CD1c-positive myeloid dendritic cell (primary cell): ENCODE measurements at regions not wholly inside any gene's neighbourhood (a gene's known extent, or its start where the extent isn't known, plus 50 kb on each side); places are given as distances from the start of the nearest gene placed in this dataset.

Experiments used
- DNase-seq: peaks from one replicate; pipeline ENCODE4 v3.0.0-alpha.2; 2016; ENCODE audit errors: extremely low spot score

DNA sequence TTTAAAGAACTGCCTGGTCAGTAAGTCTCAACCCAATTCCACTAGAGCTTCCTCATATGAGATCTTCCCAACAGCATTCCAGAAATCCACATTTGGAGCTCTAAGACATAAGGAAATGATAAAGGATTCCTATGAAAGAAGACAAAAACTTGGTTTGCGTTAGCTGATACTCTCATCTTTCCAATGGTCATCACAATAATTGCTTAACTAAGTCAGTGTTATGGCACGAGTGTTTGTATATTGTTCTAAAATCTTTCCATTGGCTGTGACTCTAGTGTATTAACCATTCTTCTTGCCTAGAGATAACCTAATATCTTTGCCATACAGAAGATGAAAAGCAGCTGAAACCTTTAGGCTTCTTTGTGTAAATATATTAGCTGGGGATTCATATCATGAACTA is 289.0 kb downstream of the SNX13 start:
- no peak for DNase-seq

DNA sequence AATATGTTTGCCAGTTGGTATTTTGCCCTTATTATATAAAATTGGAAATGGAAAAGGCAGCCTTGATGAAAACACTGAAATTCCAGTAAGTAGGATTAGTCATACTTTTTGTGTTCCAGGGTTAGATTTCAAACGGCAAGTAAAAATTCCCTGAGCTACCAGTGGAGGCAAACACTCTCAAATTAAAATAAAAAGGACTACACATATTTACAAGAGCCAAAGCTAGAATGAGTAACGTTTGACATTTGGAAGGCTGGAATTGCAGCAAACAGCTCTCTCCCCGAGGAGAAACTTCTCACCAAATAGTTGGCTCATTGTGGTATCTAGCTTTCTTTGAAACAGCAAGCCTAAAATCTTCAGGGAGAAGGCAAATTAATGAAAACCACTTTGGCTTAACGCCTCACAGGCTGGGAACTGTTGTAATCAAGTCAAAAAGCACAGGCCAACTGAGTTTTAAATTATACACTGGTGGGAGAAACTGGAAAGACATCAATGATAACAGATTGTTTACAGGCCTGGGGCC is 288.4 kb downstream of the SNX13 start:
- no peak for DNase-seq

DNA sequence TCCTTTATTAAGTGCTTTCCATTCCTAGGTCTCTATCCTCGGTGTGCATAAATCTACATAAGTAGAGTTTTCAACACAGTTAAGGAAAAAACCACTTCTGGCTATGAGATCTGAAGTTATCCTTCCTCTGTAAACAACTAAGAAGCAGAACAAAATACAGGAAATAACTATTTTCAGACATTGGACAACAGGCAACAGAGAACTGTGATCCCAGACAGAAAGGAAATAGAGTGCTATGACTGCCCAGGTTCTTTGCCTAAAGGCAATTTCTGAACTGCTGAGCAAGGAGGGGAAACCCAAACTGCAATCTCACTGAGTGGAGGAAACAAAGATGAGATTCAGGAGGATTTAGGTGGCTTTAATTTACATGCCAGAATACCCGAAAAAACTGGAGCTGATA is 285.4 kb downstream of the SNX13 start:
- peak; percentile 44 for DNase-seq

- DNase-seq: no peak
Observed at GRCh38 chr7:17659126-17659525, 281.2 kb downstream of the SNX13 start.

DNA sequence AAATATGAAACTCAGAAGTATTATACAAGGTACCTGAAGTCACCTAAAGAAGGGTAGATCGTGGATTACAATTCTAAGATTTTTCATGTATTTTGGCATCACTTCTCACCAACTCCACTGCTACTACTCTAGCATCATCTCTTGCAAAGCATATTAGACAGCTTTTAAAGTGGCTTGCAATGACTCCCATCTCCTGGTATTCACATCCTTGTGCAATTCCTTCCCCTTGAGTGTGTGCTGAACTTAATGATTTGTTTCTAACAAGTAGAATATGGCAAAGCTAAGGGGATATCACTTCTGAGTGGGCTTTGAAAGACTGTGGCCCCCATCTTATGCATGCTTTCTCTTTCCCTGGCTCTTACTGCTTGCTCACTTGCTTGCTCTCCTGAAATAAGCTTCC is 280.2 kb downstream of the SNX13 start:
- DNase-seq: no peak

- no peak for DNase-seq
Observed at GRCh38 chr7:17661982-17662585, 278.2 kb downstream of the SNX13 start.

GRCh38 chr7:17663061-17663675 is 277.1 kb downstream of the SNX13 start:
- DNase-seq: no peak

- no peak for DNase-seq
Observed at GRCh38 chr7:17665029-17665428, 275.3 kb downstream of the SNX13 start.

- DNase-seq: peak; percentile 16
Observed at GRCh38 chr7:17668122-17668521, 272.2 kb downstream of the SNX13 start.

- DNase-seq: no peak
Observed at GRCh38 chr7:17669204-17669603, 271.1 kb downstream of the SNX13 start.

DNA sequence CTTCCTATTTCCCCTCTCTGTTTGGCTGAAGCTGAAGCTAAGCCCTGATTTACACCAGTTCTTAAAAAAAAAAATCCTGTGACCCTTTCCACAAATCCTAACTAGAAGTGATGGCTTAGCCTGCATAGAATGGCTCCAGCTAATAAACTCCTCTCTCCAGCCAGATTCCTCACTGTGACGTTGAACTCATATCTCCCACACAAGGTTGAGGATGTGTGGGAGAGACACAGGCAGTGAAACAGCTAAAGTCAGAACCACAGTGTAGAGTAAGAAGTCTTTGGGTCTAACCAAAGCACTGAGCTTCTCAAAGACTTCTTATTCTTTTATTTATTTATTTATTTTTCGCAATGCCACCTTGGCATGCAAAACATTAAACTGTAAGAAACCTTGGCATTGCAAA is 268.3 kb downstream of the SNX13 start:
- no peak for DNase-seq

- DNase-seq: no peak
Observed at GRCh38 chr7:17672783-17673182, 267.5 kb downstream of the SNX13 start.

GRCh38 chr7:17674166-17674942 is 265.9 kb downstream of the SNX13 start:
- DNase-seq: no peak

- no peak for DNase-seq
Observed at GRCh38 chr7:17674943-17675608, 265.2 kb downstream of the SNX13 start.

DNA sequence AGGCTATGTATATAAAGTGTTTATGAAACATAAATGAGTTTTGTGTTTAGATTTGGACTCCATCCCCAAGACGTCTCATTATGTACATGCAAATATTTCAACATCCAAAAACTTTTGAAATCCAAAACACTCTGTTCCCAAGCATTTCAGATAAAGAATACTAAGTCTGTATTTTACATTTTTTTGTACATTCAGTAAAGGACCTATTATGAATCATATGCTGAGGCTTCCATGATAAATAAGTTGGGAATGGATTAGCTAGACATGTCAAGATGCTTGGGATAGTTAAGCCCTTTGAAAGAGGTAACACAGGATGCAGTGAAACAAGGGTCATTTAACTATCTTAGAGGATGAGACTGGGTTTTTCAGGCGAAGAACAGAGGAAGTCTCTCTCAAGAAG is 262.9 kb downstream of the SNX13 start:
- DNase-seq: no peak

DNA sequence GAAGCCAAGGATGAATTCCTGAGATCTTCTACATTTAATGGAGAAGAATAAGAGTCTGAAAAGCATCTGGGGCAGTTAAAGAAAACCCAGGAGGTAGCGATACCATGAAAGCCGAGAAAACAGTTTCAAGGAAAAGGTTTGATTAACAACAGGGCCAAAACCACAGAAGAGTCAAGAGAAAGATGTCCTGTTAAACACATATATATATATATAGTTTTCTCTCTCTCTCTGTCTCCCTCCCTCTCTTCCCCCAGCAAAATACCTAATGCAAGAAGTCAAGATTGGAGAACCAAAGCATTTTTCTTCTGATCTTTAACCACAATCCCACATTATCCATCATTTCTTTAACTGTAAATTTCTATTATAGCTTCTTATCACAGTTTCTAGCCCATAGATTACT is 261.4 kb downstream of the SNX13 start:
- no peak for DNase-seq

DNA sequence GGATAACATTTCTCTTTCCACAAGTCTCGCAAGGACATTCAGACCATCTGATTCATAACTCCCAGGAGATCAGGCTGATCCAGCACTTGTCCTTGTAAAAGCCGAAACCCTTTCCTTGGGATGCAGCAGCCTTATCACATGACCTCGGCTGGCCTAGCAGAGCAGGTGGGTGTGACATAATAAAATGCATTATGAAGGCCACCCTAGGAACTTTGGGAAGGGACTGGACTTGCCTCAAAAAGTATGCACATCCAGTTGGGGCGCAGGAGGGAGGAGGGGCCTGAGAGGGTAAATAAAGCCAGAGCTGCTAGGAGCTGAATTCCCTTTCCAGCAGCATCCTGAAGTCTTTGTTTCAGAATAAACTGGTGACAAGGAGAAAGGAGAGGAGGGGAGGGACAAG is 260.8 kb downstream of the SNX13 start:
- no peak for DNase-seq

- DNase-seq: peak; percentile 87
Observed at GRCh38 chr7:17680026-17680425, 260.3 kb downstream of the SNX13 start.

- peak; percentile 66 for DNase-seq
Observed at GRCh38 chr7:17680943-17681351, 259.3 kb downstream of the SNX13 start.

DNA sequence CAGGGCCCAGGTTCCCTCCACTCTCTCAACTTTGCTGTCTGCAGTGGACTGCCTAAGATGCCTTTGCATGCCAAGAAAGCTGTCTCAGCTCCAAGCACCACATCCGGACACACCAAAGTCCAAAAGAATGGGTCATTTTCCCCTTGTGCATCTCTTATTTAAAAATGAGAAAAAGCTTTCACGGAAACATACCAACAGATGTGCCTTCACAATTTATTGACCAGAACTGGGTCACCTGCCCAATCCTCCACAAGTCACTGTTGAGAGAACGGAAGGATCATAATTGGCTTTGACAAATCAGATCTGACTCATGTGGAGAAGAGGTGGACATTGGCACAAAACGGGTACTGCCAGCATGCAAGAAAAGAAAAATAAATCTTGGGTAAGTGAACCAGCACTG is 258.3 kb downstream of the SNX13 start:
- DNase-seq: no peak

DNA sequence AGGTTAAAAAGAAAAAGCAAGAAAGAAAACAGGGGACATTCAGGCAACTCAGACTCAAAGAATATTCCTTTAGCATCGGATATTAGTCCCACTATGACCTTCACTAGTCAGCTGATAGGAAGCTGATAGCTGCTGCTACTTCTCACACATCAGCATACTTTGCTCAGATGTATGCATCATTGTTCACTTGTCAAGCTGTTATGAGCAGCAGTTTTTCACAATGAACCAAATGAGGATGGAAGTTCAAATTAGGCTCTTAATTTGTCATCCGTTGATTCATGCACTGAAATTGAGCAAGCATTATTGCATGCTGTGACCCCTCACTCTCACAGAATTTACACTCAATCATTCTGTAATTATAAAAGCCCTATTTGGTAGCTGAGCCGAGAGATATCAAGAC is 257.7 kb downstream of the SNX13 start:
- no peak for DNase-seq

DNA sequence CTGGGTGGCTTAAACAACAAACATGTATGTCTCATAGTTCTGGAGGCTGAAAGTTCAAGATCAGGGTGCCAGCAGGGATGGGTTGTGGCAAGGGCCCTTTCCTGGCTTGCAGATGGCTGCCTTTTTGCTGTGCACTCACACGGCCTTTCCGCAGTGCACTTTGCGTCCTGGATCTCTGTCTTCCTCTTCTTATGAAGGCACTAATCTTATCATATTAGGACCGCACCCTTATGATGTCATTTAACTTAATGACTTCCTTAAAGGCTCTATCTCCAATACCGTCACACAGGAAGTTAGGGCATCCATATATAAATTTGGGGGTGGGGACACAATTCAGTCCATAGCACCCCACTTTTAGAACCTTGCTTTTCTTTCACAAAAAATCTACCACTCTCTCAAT is 255.2 kb downstream of the SNX13 start:
- peak; percentile 8 for DNase-seq
